GM23338 (cell line): ENCODE measurements at regions not wholly inside any gene's neighbourhood (a gene's known extent, or its start where the extent isn't known, plus 50 kb on each side); places are given as distances from the start of the nearest gene placed in this dataset.

ENCODE experiments used
- ATAC-seq: fragments of 200-7000 bp; cut with Tn5 transposase; 3 replicates; pipeline ENCODE4 v1.9.1; 2020
- DNase-seq: peaks from one replicate; pipeline ENCODE4 v3.0.0-alpha.2; 2015; ENCODE audit warnings: low spot score
- H2AFZ ChIP-seq: fragments of 200-600 bp; sonication (generic); 2 replicates; pipeline ENCODE4 v1.8.0; 2016; ENCODE audit warnings: antibody characterized with exemption, mild to moderate bottlenecking, moderate library complexity
- H3F3A ChIP-seq: fragments of 200-600 bp; sonication (generic); replicated peaks from 2 replicates; pipeline ENCODE4 v1.8.0; 2017; ENCODE audit warnings: antibody characterized with exemption, mixed run types, low read depth
- H3K27ac ChIP-seq: fragments of 200-600 bp; sonication (generic); 2 replicates; pipeline ENCODE4 v1.6.1; 2016; ENCODE audit warnings: low read depth
- H3K27me3 ChIP-seq: fragments of 200-600 bp; sonication (generic); 2 replicates; pipeline ENCODE4 v1.8.0; 2016; ENCODE audit warnings: mild to moderate bottlenecking, mixed run types, moderate library complexity; ENCODE audit not compliant: insufficient read depth
- H3K36me3 ChIP-seq: fragments of 200-600 bp; sonication (generic); 2 replicates; pipeline ENCODE4 v1.8.0; 2016; ENCODE audit warnings: mild to moderate bottlenecking; ENCODE audit not compliant: insufficient read depth
- H3K4me1 ChIP-seq: fragments of 200-600 bp; sonication (generic); 2 replicates; pipeline ENCODE4 v1.8.0; 2016; ENCODE audit warnings: mild to moderate bottlenecking, moderate library complexity; ENCODE audit not compliant: insufficient read depth
- H3K4me2 ChIP-seq: fragments of 200-600 bp; sonication (generic); 2 replicates; pipeline ENCODE4 v1.7.1; 2017; ENCODE audit warnings: mixed run types
- H3K4me3 ChIP-seq: fragments of 200-600 bp; sonication (generic); 2 replicates; pipeline ENCODE4 v1.6.1; 2016; ENCODE audit warnings: mixed run types
- H3K79me2 ChIP-seq: fragments of 200-600 bp; sonication (generic); replicated peaks from 2 replicates; pipeline ENCODE4 v1.8.0; 2017; ENCODE audit warnings: mild to moderate bottlenecking; ENCODE audit not compliant: insufficient read depth
- H3K9me2 ChIP-seq: fragments of 200-600 bp; sonication (generic); 2 replicates; pipeline ENCODE4 v1.8.0; 2017; ENCODE audit not compliant: insufficient read depth
- H4K20me1 ChIP-seq: fragments of 200-600 bp; sonication (generic); replicated peaks from 2 replicates; pipeline ENCODE4 v1.8.0; 2017; ENCODE audit warnings: mild to moderate bottlenecking; ENCODE audit not compliant: insufficient read depth
- H3K27ac Mint-ChIP-seq: 2 replicates; pipeline ENCODE4 v1.8.0; 2020; ENCODE audit warnings: inconsistent platforms, mild to moderate bottlenecking, moderate library complexity, mixed read lengths
- H3K27me3 Mint-ChIP-seq: 3 replicates; pipeline ENCODE4 v1.8.0; 2022; ENCODE audit warnings: low read depth, mild to moderate bottlenecking, moderate library complexity, mixed read lengths, inconsistent platforms; ENCODE audit not compliant: insufficient read depth, poor library complexity
- H3K36me3 Mint-ChIP-seq: 3 replicates; pipeline ENCODE4 v1.8.0; 2021; ENCODE audit warnings: low read depth, mild to moderate bottlenecking, inconsistent platforms, moderate library complexity, mixed read lengths
- H3K4me1 Mint-ChIP-seq: 3 replicates; pipeline ENCODE4 v1.8.0; 2020; ENCODE audit warnings: mild to moderate bottlenecking, inconsistent platforms, mixed read lengths
- H3K4me3 Mint-ChIP-seq: 3 replicates; pipeline ENCODE4 v1.8.0; 2021; ENCODE audit warnings: moderate library complexity, mild to moderate bottlenecking, inconsistent platforms, mixed read lengths
- H3K9me3 Mint-ChIP-seq: 3 replicates; pipeline ENCODE4 v1.8.0; 2020; ENCODE audit warnings: moderate library complexity, mild to moderate bottlenecking, inconsistent platforms, mixed read lengths
- CREB1 ChIP-seq: fragments of 250-450 bp; sonication (Bioruptor Pico); IDR thresholded peaks from 2 replicates; pipeline ENCODE4 v1.5.0; 2020; ENCODE audit warnings: low read depth, mild to moderate bottlenecking, moderate library complexity
- ETS1 ChIP-seq: IDR thresholded peaks from 2 replicates; pipeline ENCODE4 v1.6.1; 2016; ENCODE audit warnings: antibody characterized with exemption
- EZH2phosphoT487 ChIP-seq: fragments of 200-600 bp; sonication (generic); IDR thresholded peaks from one replicate; pipeline ENCODE4 v1.8.1; 2018; ENCODE audit warnings: antibody characterized with exemption; ENCODE audit not compliant: unreplicated experiment
- NANOG ChIP-seq: IDR thresholded peaks from 2 replicates; pipeline ENCODE4 v1.6.1; 2016; ENCODE audit warnings: antibody characterized with exemption, borderline replicate concordance
- POLR2AphosphoS5 ChIP-seq: IDR thresholded peaks from 2 replicates; pipeline ENCODE4 v1.6.1; 2016; ENCODE audit warnings: antibody characterized with exemption, low read depth
- STAT1 ChIP-seq: IDR thresholded peaks from one replicate; pipeline ENCODE4 v1.6.1; 2016; ENCODE audit warnings: antibody characterized with exemption; ENCODE audit not compliant: unreplicated experiment
- ZNF331 ChIP-seq: fragments of 250-450 bp; sonication (Bioruptor Pico); IDR thresholded peaks from 2 replicates; pipeline ENCODE4 v1.5.0; 2020; ENCODE audit warnings: low read depth, mild to moderate bottlenecking, moderate library complexity
- ZNF462 ChIP-seq: fragments of 250-450 bp; sonication (Bioruptor Pico); IDR thresholded peaks from 2 replicates; pipeline ENCODE4 v1.5.0; 2020; ENCODE audit warnings: mild to moderate bottlenecking, moderate library complexity

DNA sequence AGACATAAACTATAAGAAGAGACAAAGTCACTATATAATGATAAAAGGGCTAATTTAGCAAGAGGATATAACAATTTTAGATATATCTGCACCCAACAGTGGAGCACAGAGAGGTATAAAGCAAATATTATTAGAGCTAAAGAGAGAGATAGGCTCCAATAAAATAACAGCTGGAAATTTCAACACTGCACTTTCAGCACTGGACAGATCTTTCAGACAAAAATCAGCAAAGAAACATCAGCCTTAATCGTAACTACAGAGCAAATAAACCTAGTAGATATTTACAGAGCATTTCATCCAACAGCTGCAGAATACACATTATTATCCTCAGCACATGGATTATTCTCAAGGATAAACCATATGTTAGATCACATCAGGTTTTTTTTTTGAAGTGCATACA lies 642.9 kb downstream of the AMY1C start:
- H3K27me3 Mint-ChIP-seq = no peaks in the 10 kb centered on the region
- H3K36me3 Mint-ChIP-seq = no peaks in the 10 kb centered on the region
- no peaks in the 10 kb centered on the region for H3K4me1 Mint-ChIP-seq
- no peak overlapping the region for H3K4me2 ChIP-seq
- H3K27ac ChIP-seq = no peak overlapping the region
- H3K27ac Mint-ChIP-seq = no peak overlapping the region
- H2AFZ ChIP-seq = no peak overlapping the region
- no peak overlapping the region for H3K4me3 Mint-ChIP-seq
- H3F3A ChIP-seq = no peaks in the 10 kb centered on the region
- H3K9me2 ChIP-seq = no peaks in the 10 kb centered on the region
- no peaks in the 10 kb centered on the region for H4K20me1 ChIP-seq
- ATAC-seq (no peak), DNase-seq (no peak)
- H3K27me3 ChIP-seq = no peaks in the 10 kb centered on the region
- H3K4me3 ChIP-seq = no peak overlapping the region
- no peaks in the 10 kb centered on the region for H3K79me2 ChIP-seq
- TF ChIP-seq POLR2AphosphoS5 (no peak), EZH2phosphoT487 (no peak), ZNF331 (CRISPR knock-in tag) (no peak)
- H3K4me1 ChIP-seq = no peaks in the 10 kb centered on the region
- no peaks in the 10 kb centered on the region for H3K36me3 ChIP-seq
- H3K9me3 Mint-ChIP-seq = no peaks in the 10 kb centered on the region

GRCh38 chr1:104402178-104402577 lies 652.5 kb downstream of the AMY1C start:
- no peaks in the 10 kb centered on the region for H3F3A ChIP-seq
- no peak overlapping the region for H3K4me3 ChIP-seq

More at GRCh38 chr1:104402178-104402577, 652.5 kb downstream of the AMY1C start:
- TF ChIP-seq CREB1 (CRISPR knock-in tag) (no peak), ZNF331 (CRISPR knock-in tag) (no peak), ETS1 (no peak), NANOG (no peak), EZH2phosphoT487 (no peak), STAT1 (no peak), ZNF462 (no peak)
- H3K4me1 ChIP-seq = no peaks in the 10 kb centered on the region
- no peak overlapping the region for H3K27ac ChIP-seq
- H3K27me3 Mint-ChIP-seq = no peaks in the 10 kb centered on the region
- no peaks in the 10 kb centered on the region for H3K9me2 ChIP-seq
- H3K79me2 ChIP-seq = no peaks in the 10 kb centered on the region
- no peaks in the 10 kb centered on the region for H3K9me3 Mint-ChIP-seq
- no peak overlapping the region for H2AFZ ChIP-seq
- no peaks in the 10 kb centered on the region for H3K4me1 Mint-ChIP-seq
- ATAC-seq = no peak
- no peaks in the 10 kb centered on the region for H4K20me1 ChIP-seq
- no peak for DNase-seq
- no peaks in the 10 kb centered on the region for H3K36me3 Mint-ChIP-seq
- no peak overlapping the region for H3K4me2 ChIP-seq
- H3K27ac Mint-ChIP-seq = no peak overlapping the region
- no peak overlapping the region for H3K4me3 Mint-ChIP-seq
- no peaks in the 10 kb centered on the region for H3K36me3 ChIP-seq
- no peaks in the 10 kb centered on the region for H3K27me3 ChIP-seq
